H1 (cell line): ENCODE measurements at regions not wholly inside any gene's neighbourhood (a gene's known extent, or its start where the extent isn't known, plus 50 kb on each side); places are given as distances from the start of the nearest gene placed in this dataset.

ENCODE experiments used
- RBBP5 ChIP-seq: IDR thresholded peaks from 2 replicates; pipeline ENCODE4 v1.7.1; 2012; ENCODE audit warnings: low read depth, mild to moderate bottlenecking, inconsistent platforms, low read length, moderate library complexity, borderline replicate concordance
- RNF2 ChIP-seq: fragments of 200-900, 300-1000 bp; sonication (generic); IDR thresholded peaks from 2 replicates; pipeline ENCODE4 v1.7.1; 2016; ENCODE audit warnings: borderline replicate concordance, low read depth, mild to moderate bottlenecking, antibody characterized with exemption, low read length; ENCODE audit not compliant: poor library complexity, severe bottlenecking; ENCODE audit errors: missing control alignments
- SUZ12 ChIP-seq: fragments of 200-600 bp; sonication (generic); IDR thresholded peaks from 2 replicates; pipeline ENCODE4 v1.6.1; 2012; ENCODE audit warnings: mild to moderate bottlenecking, inconsistent platforms, low read length, moderate library complexity, mixed read lengths
- TF ChIP-seq, protein P1 (sequence below), 3 experiments: IDR thresholded peaks; 1 replicate in 2 of 3; 2 replicates in 1 of 3; pipeline versions ENCODE4 v1.5.1 to v1.6.1; 2011; ENCODE audit warnings: low read length in 3 of 3, mild to moderate bottlenecking in 3 of 3, inconsistent platforms in 2 of 3, low read depth in 1 of 3, moderate library complexity in 1 of 3; ENCODE audit not compliant: insufficient read depth in 1 of 3; ENCODE audit errors: control extremely low read depth in 1 of 3

DNA sequence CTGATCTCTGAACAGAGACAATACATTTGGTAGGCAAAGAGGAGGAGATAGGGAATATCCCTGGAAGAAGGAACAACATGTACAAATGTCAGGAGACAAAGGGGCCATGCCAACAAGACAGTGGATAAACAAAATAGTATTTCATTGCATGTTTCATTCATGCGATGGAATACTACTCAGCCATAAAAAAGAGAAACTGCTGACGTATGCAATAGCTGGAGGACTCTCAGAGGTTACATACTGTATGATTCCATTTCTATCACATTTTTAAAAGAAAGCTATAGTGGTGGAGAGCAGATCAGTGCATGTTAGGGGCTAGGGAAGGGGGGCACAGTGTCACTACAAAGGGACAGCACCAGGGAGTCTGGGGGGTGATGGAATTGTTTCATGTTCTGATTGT is 572.9 kb upstream of the CADM1 start:
- TF ChIP-seq RBBP5, result no peak
- TF ChIP-seq SUZ12, result no peak
- TF ChIP-seq, protein P1, sequence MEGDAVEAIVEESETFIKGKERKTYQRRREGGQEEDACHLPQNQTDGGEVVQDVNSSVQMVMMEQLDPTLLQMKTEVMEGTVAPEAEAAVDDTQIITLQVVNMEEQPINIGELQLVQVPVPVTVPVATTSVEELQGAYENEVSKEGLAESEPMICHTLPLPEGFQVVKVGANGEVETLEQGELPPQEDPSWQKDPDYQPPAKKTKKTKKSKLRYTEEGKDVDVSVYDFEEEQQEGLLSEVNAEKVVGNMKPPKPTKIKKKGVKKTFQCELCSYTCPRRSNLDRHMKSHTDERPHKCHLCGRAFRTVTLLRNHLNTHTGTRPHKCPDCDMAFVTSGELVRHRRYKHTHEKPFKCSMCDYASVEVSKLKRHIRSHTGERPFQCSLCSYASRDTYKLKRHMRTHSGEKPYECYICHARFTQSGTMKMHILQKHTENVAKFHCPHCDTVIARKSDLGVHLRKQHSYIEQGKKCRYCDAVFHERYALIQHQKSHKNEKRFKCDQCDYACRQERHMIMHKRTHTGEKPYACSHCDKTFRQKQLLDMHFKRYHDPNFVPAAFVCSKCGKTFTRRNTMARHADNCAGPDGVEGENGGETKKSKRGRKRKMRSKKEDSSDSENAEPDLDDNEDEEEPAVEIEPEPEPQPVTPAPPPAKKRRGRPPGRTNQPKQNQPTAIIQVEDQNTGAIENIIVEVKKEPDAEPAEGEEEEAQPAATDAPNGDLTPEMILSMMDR (IDR thresholded peaks at IDR 0.05; ENCODE audit: control extremely low read depth in 1 of 3, insufficient read depth in 1 of 3, low read depth in 1 of 3, low read length in 3 of 3), result no peak
- no peak for TF ChIP-seq RNF2
